ENCODE measurements at regions not wholly inside any gene's neighbourhood (a gene's known extent, or its start where the extent isn't known, plus 50 kb on each side); places are given as distances from the start of the nearest gene placed in this dataset.

DNA sequence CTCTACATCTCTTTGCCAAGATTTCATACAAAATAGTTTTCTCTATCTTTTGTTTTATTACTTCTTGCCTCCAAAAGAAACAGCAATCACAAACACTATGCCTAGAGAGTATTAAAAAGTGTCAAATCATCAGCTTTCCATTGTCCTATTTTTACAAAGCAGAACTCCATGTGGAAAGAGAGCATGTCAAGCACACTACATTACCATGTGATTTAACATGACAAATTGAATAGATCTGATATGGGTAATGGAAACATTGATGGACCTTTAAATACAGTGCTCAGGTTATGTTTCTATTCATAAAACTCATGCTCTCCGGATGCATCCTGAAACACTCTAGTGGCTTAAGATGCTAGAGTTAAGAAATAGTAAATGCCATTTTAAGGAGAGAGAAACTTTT lies 791.4 kb upstream of the CTNND2 start:
- TF ChIP-seq, protein P1, sequence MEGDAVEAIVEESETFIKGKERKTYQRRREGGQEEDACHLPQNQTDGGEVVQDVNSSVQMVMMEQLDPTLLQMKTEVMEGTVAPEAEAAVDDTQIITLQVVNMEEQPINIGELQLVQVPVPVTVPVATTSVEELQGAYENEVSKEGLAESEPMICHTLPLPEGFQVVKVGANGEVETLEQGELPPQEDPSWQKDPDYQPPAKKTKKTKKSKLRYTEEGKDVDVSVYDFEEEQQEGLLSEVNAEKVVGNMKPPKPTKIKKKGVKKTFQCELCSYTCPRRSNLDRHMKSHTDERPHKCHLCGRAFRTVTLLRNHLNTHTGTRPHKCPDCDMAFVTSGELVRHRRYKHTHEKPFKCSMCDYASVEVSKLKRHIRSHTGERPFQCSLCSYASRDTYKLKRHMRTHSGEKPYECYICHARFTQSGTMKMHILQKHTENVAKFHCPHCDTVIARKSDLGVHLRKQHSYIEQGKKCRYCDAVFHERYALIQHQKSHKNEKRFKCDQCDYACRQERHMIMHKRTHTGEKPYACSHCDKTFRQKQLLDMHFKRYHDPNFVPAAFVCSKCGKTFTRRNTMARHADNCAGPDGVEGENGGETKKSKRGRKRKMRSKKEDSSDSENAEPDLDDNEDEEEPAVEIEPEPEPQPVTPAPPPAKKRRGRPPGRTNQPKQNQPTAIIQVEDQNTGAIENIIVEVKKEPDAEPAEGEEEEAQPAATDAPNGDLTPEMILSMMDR (IDR thresholded peaks at IDR 0.05) = no peak
- Histone ChIP-seq H3K4me3 (no peak overlapping the region), H3K36me3 (ENCODE audit: insufficient read depth in 1 of 2, low read depth in 1 of 2) (no peaks in the 10 kb centered on the region), H3K9me3 (no peaks in the 10 kb centered on the region), H3K27ac (no peak overlapping the region), H3K27me3 (ENCODE audit: insufficient read depth in 3 of 3, low read length in 2 of 3) (no peaks in the 10 kb centered on the region), H3K4me1 (no peaks in the 10 kb centered on the region)
- ATAC-seq (no peak), DNase-seq (no peak)
- intact Hi-C loops (cut with DNase I) = no loop called here
- WGBS, 3 donors = 84 to 90% (median 85%) methylated on average over 1 of the region's 1 CpG

DNA sequence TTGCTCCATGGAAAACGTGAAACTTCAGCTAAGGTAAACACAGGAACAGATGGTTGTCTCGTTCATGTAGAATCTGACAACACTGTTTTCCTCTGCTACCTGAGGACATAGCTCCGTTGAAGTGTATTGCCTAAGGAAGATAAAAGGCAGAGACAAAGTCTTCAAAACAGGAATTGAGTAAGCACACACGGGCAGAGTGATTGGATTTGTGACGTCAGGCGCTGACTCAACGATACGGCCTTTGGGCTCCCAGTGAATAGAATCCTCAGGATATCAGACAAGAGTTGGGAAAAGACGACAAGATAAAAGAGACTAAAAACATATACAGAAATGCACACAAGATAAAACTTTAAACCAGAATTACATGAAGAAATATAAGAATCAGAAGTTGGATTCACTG lies 787.1 kb upstream of the CTNND2 start:
- H3K4me1 ChIP-seq = no peaks in the 10 kb centered on the region
- DNase-seq = no peak
- no peak for ATAC-seq
- H3K27me3 ChIP-seq (ENCODE audit: insufficient read depth in 3 of 3, low read length in 2 of 3) = no peaks in the 10 kb centered on the region
- no peaks in the 10 kb centered on the region for H3K9me3 ChIP-seq
- intact Hi-C loops (cut with DNase I) = no loop called here
- TF ChIP-seq, protein P1 (IDR thresholded peaks at IDR 0.05) = no peak
- H3K4me3 ChIP-seq = no peak overlapping the region
- WGBS, 3 donors = 51 to 56% (median 56%) methylated on average over 9 of the region's 9 CpGs
- H3K36me3 ChIP-seq (ENCODE audit: insufficient read depth in 1 of 2, low read depth in 1 of 2) = no peaks in the 10 kb centered on the region
- no peak overlapping the region for H3K27ac ChIP-seq

DNA sequence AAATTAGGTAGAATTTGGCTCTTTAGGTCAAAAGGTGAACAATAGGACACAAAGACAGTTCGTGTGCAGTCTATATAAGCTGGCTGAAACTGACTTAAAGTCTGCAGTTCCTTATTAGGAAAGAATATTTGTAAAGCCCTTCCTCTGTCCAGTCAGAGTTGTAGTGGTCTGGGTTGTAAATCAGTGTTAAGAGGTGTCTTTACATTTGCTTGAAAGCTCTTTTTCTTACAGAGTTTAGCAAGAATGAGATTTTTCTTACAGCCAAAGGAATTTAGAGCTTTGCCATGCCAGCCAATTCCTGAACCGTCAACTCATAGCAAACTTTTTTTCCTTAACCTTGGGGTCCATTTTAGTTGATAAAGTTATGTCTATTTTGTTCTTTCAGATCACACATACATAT lies 786.1 kb upstream of the CTNND2 start:
- TF ChIP-seq, protein P1 (IDR thresholded peaks at IDR 0.05) = no peak
- Histone ChIP-seq H3K4me1 (no peaks in the 10 kb centered on the region), H3K36me3 (ENCODE audit: insufficient read depth in 1 of 2, low read depth in 1 of 2) (no peaks in the 10 kb centered on the region), H3K27me3 (ENCODE audit: insufficient read depth in 3 of 3, low read length in 2 of 3) (no peaks in the 10 kb centered on the region), H3K4me3 (no peak overlapping the region), H3K27ac (no peak overlapping the region), H3K9me3 (no peaks in the 10 kb centered on the region)
- 41 to 50% (median 47%) methylated on average over 2 of the region's 2 CpGs for WGBS, 3 donors
- no peak for ATAC-seq
- intact Hi-C loops (cut with DNase I) = no loop called here
- DNase-seq = no peak

DNA sequence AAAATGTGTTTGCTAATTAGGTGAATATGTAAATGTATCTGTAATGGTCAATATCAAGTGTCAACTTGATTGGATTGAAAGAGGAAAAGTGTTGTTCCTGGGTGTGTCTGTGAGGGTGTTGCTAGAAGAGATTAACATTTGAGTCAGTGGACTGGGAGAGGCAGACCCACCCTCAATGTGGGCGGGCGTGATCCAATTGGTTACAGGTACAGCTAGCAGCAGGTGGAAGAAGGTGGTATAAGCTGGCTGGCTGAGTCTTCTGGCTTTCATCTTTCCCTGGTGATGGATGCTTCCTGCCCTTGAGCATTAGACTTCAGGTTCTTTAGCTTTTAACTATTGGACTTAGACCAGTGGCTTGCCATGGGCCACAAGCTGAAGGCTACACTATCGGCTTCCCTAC lies 779.0 kb upstream of the CTNND2 start:
- no peaks in the 10 kb centered on the region for H3K4me1 ChIP-seq
- H3K27ac ChIP-seq = no peak overlapping the region
- no peaks in the 10 kb centered on the region for H3K36me3 ChIP-seq (ENCODE audit: insufficient read depth in 1 of 2, low read depth in 1 of 2)
- H3K9me3 ChIP-seq = no peaks in the 10 kb centered on the region
- 85 to 88% (median 88%) methylated on average over 3 of the region's 3 CpGs for WGBS, 3 donors
- no peak overlapping the region for H3K4me3 ChIP-seq
- no peak for DNase-seq
- intact Hi-C loops (cut with DNase I) = no loop called here
- TF ChIP-seq, protein P1 (IDR thresholded peaks at IDR 0.05) = no peak
- ATAC-seq = no peak
- no peaks in the 10 kb centered on the region for H3K27me3 ChIP-seq (ENCODE audit: insufficient read depth in 3 of 3, low read length in 2 of 3)

DNA sequence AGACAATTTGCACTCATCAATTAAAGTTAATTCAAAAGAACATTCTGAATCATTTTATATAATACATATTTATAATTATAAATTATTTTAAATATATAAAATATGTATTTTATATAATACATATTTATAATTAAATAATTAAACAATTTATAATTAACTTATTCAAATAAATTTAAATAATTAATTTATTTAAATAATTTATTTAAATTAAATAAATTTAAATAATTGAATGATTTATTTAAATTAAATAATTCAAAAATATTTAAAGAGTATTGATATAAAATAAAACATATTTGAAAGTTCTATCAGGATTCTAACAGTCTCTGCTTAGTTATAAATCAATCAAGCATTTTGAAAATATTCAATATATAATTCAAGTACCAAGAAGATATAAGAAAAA lies 775.5 kb upstream of the CTNND2 start:
- Histone ChIP-seq H3K27ac (no peak overlapping the region), H3K4me1 (no peaks in the 10 kb centered on the region), H3K36me3 (ENCODE audit: insufficient read depth in 1 of 2, low read depth in 1 of 2) (no peaks in the 10 kb centered on the region), H3K9me3 (no peaks in the 10 kb centered on the region), H3K27me3 (ENCODE audit: insufficient read depth in 3 of 3, low read length in 2 of 3) (no peaks in the 10 kb centered on the region), H3K4me3 (no peak overlapping the region)
- ATAC-seq (no peak), DNase-seq (no peak)
- intact Hi-C loops (cut with DNase I) = no loop called here
- TF ChIP-seq, protein P1 (IDR thresholded peaks at IDR 0.05) = no peak
